22Rv1 (cell line): ENCODE measurements at regions not wholly inside any gene's neighbourhood (a gene's known extent, or its start where the extent isn't known, plus 50 kb on each side); places are given as distances from the start of the nearest gene placed in this dataset.

Source experiments
- H3K27ac ChIP-seq: fragments of 450-650 bp; 2 replicates; pipeline ENCODE4 v1.5.1; 2017
- ZFX ChIP-seq: fragments of 450-650 bp; IDR thresholded peaks from 2 replicates; pipeline ENCODE4 v1.6.1; 2017; ENCODE audit warnings: antibody characterized with exemption, borderline replicate concordance
- TF ChIP-seq, protein P1 (sequence below): fragments of 450-650 bp; IDR thresholded peaks from 2 replicates; pipeline ENCODE4 v1.5.1; 2017; ENCODE audit warnings: mild to moderate bottlenecking

DNA sequence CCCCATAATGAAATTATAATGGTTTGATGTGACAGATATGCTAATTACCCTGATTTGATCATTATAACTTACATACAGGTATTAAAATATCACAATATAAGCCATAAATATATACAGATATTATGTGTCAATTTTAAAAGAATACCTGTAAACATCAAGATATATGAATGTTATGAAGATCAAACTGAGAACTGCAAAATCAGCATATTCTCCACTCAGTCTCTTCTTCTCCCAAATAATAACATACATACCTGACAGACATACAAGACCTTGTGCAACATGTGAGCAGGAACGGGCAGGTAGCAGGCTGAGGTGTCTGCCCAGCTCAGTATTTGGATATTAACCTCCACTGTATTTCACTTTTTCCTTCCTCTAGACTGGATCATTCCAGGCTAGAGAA is 547.2 kb downstream of the UQCRFS1 start:
- no peak for TF ChIP-seq ZFX
- TF ChIP-seq, protein P1, sequence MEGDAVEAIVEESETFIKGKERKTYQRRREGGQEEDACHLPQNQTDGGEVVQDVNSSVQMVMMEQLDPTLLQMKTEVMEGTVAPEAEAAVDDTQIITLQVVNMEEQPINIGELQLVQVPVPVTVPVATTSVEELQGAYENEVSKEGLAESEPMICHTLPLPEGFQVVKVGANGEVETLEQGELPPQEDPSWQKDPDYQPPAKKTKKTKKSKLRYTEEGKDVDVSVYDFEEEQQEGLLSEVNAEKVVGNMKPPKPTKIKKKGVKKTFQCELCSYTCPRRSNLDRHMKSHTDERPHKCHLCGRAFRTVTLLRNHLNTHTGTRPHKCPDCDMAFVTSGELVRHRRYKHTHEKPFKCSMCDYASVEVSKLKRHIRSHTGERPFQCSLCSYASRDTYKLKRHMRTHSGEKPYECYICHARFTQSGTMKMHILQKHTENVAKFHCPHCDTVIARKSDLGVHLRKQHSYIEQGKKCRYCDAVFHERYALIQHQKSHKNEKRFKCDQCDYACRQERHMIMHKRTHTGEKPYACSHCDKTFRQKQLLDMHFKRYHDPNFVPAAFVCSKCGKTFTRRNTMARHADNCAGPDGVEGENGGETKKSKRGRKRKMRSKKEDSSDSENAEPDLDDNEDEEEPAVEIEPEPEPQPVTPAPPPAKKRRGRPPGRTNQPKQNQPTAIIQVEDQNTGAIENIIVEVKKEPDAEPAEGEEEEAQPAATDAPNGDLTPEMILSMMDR, result no peak
- no peak overlapping the region for H3K27ac ChIP-seq

DNA sequence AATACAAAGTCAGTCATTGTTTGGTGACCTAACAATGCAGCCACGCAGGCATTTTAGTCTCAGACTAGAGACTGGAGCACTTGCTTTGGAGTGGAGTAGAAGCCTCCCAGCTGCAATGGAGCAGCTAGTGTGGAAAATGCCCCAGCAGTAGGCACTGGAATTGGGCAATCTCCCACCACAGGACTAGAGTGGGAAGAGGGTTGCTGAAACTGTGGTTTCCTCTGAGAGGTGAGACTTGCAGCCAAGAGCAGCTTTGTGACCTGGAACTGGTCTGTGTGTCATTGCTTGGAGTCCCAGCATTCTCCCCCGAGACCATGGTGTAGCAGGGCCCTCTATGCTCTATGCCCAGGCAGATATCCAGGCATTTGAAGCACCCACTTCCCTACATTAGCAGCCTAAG is 556.3 kb downstream of the UQCRFS1 start:
- no peak overlapping the region for H3K27ac ChIP-seq
- no peak for TF ChIP-seq ZFX
- TF ChIP-seq, protein P1, result no peak

- H3K27ac ChIP-seq, result no peak overlapping the region
- no peak for TF ChIP-seq ZFX
- TF ChIP-seq, protein P1, result no peak
These were observed 557.9 kb downstream of the UQCRFS1 start for GRCh38 chr19:28655054-28655453.

DNA sequence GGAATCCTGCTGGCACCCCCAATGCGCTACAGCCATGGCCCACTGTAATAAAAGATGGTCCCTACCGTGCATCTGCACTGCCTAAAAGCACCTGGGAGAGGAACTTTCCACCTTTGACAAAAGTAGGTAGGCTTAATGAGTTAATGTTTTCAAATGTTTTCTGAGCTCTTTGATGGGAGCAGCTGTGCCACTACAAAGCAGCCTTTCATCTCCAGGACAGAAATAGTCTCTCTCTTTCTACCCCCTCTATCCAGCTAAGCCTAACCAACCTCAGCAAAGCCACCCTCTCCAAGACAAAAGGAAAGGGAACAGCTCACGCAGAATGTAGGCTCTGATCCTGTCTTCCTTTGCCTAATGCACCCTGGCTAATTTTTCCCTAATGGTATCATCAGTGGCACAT is 560.2 kb downstream of the UQCRFS1 start:
- H3K27ac ChIP-seq, result no peak overlapping the region
- no peak for TF ChIP-seq ZFX
- TF ChIP-seq, protein P1, result no peak

DNA sequence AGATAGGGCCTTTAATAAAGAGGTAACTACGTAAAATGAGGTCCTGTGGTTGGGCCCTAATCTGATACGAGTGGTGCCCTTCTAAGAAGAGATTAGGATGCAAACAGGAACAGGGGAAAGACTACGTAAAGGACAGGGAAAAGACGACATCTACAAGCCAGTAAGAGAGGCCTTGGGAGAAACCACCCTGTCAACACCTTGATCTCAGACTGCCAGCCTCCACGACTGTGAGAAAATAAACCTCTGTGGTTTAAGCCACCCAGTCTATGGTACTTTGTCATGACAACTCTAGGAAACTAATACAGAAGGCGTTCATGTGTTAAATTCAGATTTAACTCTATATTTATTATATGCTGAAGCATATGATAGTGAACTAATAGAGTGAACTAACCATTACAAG is 566.3 kb downstream of the UQCRFS1 start:
- no peak overlapping the region for H3K27ac ChIP-seq
- TF ChIP-seq, protein P1, result no peak
- no peak for TF ChIP-seq ZFX

DNA sequence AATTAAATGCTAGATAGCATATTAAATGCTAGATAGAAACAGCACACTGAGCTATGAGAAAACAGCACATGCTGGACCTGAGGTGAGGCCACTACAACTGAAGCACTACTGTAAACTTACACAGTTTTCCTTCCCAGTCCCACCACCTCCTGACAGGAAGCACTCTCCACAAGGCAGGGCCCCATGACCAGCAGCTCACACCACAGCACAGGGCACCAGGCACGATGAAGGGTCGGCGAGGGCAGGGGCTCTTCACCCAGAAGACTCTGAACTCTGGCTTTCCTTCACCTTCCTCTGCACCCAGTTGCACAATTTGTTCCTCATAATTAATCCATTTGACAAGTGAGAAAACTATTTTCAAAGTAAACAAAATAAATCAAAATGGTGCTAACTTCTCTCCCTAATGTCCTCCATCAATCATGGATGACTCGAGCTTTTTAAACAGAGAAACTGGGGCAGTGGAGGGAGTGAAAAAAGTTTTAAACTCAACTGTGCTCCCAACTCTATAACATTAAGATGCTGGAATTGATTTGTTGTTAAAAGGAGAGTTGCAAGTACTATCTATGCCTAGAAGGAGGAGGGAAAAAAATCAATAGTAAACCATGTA is 568.7 kb downstream of the UQCRFS1 start:
- TF ChIP-seq, protein P1, result no peak
- no peak for TF ChIP-seq ZFX
- H3K27ac ChIP-seq, result no peak overlapping the region

DNA sequence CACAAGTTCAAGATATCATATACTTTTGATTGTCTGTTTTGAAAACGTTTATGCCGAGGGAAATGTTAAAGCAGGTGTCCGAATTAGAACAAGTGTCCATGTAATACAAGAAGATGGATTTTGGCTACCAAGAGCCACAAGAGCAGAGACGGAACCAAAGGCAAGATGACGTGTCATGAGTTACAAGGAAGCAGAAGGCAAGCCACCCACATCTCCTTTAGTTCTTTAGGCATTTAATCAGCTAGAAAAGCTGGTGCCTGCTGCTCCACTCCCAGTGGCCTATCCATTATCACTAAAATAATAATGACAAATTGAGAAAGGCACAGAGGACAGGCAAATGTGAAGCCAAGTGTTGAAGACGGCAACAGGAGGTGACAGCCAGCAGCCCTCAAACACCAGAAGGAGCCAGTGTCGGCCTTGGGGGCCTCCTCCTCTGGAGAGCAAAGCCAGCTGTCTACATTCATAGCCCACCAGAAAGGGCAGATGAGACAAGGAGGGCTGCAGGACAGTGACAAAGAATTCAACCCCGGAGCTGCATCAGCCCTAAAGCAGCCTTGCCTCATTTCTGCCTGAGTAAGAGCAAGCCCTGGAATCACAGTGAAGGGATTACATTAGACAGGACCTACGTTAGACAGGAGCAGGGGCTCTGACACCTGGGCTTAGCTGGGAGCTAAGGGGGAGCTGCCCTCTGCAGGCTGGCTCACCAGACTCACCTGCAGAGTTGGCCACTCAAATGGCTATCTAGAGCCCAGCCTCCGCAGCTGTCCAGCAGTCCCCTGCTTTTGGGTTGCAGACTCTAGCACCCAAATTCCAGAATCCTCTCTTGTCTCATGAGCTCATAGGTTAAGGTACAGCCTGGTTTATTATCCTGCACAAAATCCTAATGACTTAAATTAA is 569.9 kb downstream of the UQCRFS1 start:
- TF ChIP-seq, protein P1, result no peak
- TF ChIP-seq ZFX, result no peak
- H3K27ac ChIP-seq, result no peak overlapping the region
